ENCODE measurements at regions not wholly inside any gene's neighbourhood (a gene's known extent, or its start where the extent isn't known, plus 50 kb on each side); places are given as distances from the start of the nearest gene placed in this dataset.
A peak's percentile ranks its signal among the peaks of the same experiment; 100 is the strongest.

GRCh38 chr14:83257466-83258439 lies 1724.1 kb upstream of the SEL1L start:
- DNase-seq: no peak

- peak; percentile 64 for DNase-seq
Measured at GRCh38 chr14:83260751-83261150, 1727.1 kb upstream of the SEL1L start.

- DNase-seq: no peak
Measured at GRCh38 chr14:83269583-83269982, 1735.9 kb upstream of the SEL1L start.

GRCh38 chr14:83271663-83272062 lies 1738.0 kb upstream of the SEL1L start:
- DNase-seq: no peak

GRCh38 chr14:83280719-83281118 lies 1747.1 kb upstream of the SEL1L start:
- DNase-seq: no peak

- no peak for DNase-seq
Measured at GRCh38 chr14:83282706-83283105, 1749.1 kb upstream of the SEL1L start.

GRCh38 chr14:83287300-83287699 lies 1753.6 kb upstream of the SEL1L start:
- DNase-seq: no peak

GRCh38 chr14:83289390-83289789 lies 1755.7 kb upstream of the SEL1L start:
- no peak for DNase-seq

GRCh38 chr14:83289896-83290295 lies 1756.2 kb upstream of the SEL1L start:
- peak; percentile 4 for DNase-seq

- DNase-seq: no peak
Measured at GRCh38 chr14:83290447-83290846, 1756.8 kb upstream of the SEL1L start.

GRCh38 chr14:83291714-83292113 lies 1758.1 kb upstream of the SEL1L start:
- DNase-seq: peak; percentile 11

GRCh38 chr14:83294941-83295340 lies 1761.3 kb upstream of the SEL1L start:
- DNase-seq: peak; percentile 66

GRCh38 chr14:83297361-83297760 lies 1763.7 kb upstream of the SEL1L start:
- DNase-seq: no peak

- peak; percentile 36 for DNase-seq
Measured at GRCh38 chr14:83298016-83298415, 1764.4 kb upstream of the SEL1L start.

- peak; percentile 49 for DNase-seq
Measured at GRCh38 chr14:83300476-83301064, 1766.9 kb upstream of the SEL1L start.

GRCh38 chr14:83301791-83302190 lies 1768.1 kb upstream of the SEL1L start:
- no peak for DNase-seq

- no peak for DNase-seq
Measured at GRCh38 chr14:83309211-83309610, 1775.6 kb upstream of the SEL1L start.

GRCh38 chr14:83309833-83310232 lies 1776.2 kb upstream of the SEL1L start:
- no peak for DNase-seq

GRCh38 chr14:83312511-83312910 lies 1778.9 kb upstream of the SEL1L start:
- DNase-seq: peak; percentile 52

GRCh38 chr14:83314764-83315163 lies 1781.1 kb upstream of the SEL1L start:
- no peak for DNase-seq

GRCh38 chr14:83316356-83316755 lies 1782.7 kb upstream of the SEL1L start:
- DNase-seq: no peak

- no peak for DNase-seq
Measured at GRCh38 chr14:83320837-83321236, 1787.2 kb upstream of the SEL1L start.

- no peak for DNase-seq
Measured at GRCh38 chr14:83331513-83331912, 1797.9 kb upstream of the SEL1L start.

- DNase-seq: no peak
Measured at GRCh38 chr14:83342590-83342989, 1808.9 kb upstream of the SEL1L start.

All from fibroblast of skin of back (primary cell).